NCI-H446 treated with DMSO at 0.1 percent for 48 hours (cell line): ENCODE measurements at regions not wholly inside any gene's neighbourhood (a gene's known extent, or its start where the extent isn't known, plus 50 kb on each side); places are given as distances from the start of the nearest gene placed in this dataset.
"Not testable (repeated sequence)": the region's sequence is repeated elsewhere in the genome, so short reads cannot be mapped to it uniquely, and the experiment has no call there.

ENCODE experiments used
- DNase-seq: peaks from one replicate; lab custom pipeline; 2025; lab: John Stamatoyannopoulos, UW

- no peak for DNase-seq
These were observed 473.7 kb upstream of the SALL3 start for GRCh38 chr18:78505851-78506461.

- DNase-seq: no peak
These were observed 472.4 kb upstream of the SALL3 start for GRCh38 chr18:78507217-78507616.

GRCh38 chr18:78508228-78508824, 471.3 kb upstream of the SALL3 start:
- not testable (repeated sequence) for DNase-seq

GRCh38 chr18:78510091-78510490, 469.5 kb upstream of the SALL3 start:
- DNase-seq: no peak

- DNase-seq: no peak
These were observed 469.0 kb upstream of the SALL3 start for GRCh38 chr18:78510636-78511035.

- DNase-seq: no peak
These were observed 467.7 kb upstream of the SALL3 start for GRCh38 chr18:78511666-78512601.

- DNase-seq: no peak
These were observed 464.5 kb upstream of the SALL3 start for GRCh38 chr18:78514910-78515670.

- no peak for DNase-seq
These were observed 462.3 kb upstream of the SALL3 start for GRCh38 chr18:78517328-78517727.

- no peak for DNase-seq
These were observed 461.6 kb upstream of the SALL3 start for GRCh38 chr18:78517973-78518372.

GRCh38 chr18:78518805-78519204, 460.8 kb upstream of the SALL3 start:
- no peak for DNase-seq

GRCh38 chr18:78519394-78520062, 460.1 kb upstream of the SALL3 start:
- DNase-seq: no peak

GRCh38 chr18:78521136-78521535, 458.5 kb upstream of the SALL3 start:
- no peak for DNase-seq

- DNase-seq: no peak
These were observed 457.9 kb upstream of the SALL3 start for GRCh38 chr18:78521744-78522143.

- DNase-seq: no peak
These were observed 457.1 kb upstream of the SALL3 start for GRCh38 chr18:78522507-78522906.

- no peak for DNase-seq
These were observed 455.8 kb upstream of the SALL3 start for GRCh38 chr18:78523850-78524249.

GRCh38 chr18:78525366-78526111, 454.1 kb upstream of the SALL3 start:
- DNase-seq: no peak

GRCh38 chr18:78526275-78526674, 453.3 kb upstream of the SALL3 start:
- DNase-seq: no peak

- DNase-seq: no peak
These were observed 452.5 kb upstream of the SALL3 start for GRCh38 chr18:78526923-78527711.

- no peak for DNase-seq
These were observed 451.6 kb upstream of the SALL3 start for GRCh38 chr18:78527984-78528383.
